Lower leg skin (tissue), 3 donors: ENCODE measurements at regions not wholly inside any gene's neighbourhood (a gene's known extent, or its start where the extent isn't known, plus 50 kb on each side); places are given as distances from the start of the nearest gene placed in this dataset.

Experiments
- POLR2A ChIP-seq, 2 donors: fragments of 450-650 bp; IDR thresholded peaks; one replicate each; pipeline ENCODE4 v1.6.1; 2016 to 2017; ENCODE audit warnings: antibody characterized with exemption in 2 of 2, mild to moderate bottlenecking in 1 of 2, moderate library complexity in 1 of 2
- TF ChIP-seq, protein P1 (sequence below), 3 donors: fragments of 450-650 bp; IDR thresholded peaks; one replicate each; pipeline ENCODE4 v1.5.1; 2016; ENCODE audit warnings: antibody characterized with exemption in 3 of 3, mild to moderate bottlenecking in 3 of 3, moderate library complexity in 2 of 3

DNA sequence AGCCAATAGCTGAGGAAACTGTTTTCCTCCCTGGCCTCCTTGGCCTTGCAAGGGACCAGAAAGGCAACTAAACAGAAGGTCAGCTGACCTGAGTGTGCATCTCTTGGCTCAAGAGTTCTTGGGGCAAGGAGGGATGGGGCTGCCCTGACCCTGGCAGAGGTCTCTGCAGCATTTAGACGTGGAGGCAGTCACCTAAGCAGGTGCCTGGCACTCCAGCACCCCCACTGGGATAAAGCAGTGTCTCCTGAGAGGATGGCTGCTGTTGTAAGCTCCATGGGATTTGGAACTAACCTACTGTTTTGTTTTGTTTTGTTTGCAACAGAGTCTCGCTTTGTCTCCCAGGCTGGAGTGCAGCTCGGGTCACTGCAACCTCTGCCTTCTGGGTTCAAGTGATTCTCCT lies 185.2 kb downstream of the TBC1D2B start:
- TF ChIP-seq, protein P1, sequence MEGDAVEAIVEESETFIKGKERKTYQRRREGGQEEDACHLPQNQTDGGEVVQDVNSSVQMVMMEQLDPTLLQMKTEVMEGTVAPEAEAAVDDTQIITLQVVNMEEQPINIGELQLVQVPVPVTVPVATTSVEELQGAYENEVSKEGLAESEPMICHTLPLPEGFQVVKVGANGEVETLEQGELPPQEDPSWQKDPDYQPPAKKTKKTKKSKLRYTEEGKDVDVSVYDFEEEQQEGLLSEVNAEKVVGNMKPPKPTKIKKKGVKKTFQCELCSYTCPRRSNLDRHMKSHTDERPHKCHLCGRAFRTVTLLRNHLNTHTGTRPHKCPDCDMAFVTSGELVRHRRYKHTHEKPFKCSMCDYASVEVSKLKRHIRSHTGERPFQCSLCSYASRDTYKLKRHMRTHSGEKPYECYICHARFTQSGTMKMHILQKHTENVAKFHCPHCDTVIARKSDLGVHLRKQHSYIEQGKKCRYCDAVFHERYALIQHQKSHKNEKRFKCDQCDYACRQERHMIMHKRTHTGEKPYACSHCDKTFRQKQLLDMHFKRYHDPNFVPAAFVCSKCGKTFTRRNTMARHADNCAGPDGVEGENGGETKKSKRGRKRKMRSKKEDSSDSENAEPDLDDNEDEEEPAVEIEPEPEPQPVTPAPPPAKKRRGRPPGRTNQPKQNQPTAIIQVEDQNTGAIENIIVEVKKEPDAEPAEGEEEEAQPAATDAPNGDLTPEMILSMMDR (IDR thresholded peaks at IDR 0.05) = no peak
- TF ChIP-seq POLR2A (IDR thresholded peaks at IDR 0.05) = no peak
